ENCODE measurements at regions not wholly inside any gene's neighbourhood (a gene's known extent, or its start where the extent isn't known, plus 50 kb on each side); places are given as distances from the start of the nearest gene placed in this dataset.
A peak's percentile ranks its signal among the peaks of the same experiment; 100 is the strongest.

GRCh38 chr10:52883996-52884871, 111.7 kb upstream of the MBL2 start:
- peak; percentile 53 to 77 (median 71) for DNase-seq

- DNase-seq = peak in 2 of 3 donors; percentile 24 to 59
These were observed 106.7 kb upstream of the MBL2 start for GRCh38 chr10:52879091-52879807.

GRCh38 chr10:52877451-52877850, 104.9 kb upstream of the MBL2 start:
- no peak for DNase-seq

- no peak for DNase-seq
These were observed 102.8 kb upstream of the MBL2 start for GRCh38 chr10:52875336-52875735.

- DNase-seq = no peak
These were observed 102.0 kb upstream of the MBL2 start for GRCh38 chr10:52874581-52874980.

GRCh38 chr10:52871191-52871843, 98.7 kb upstream of the MBL2 start:
- no peak for DNase-seq

- no peak for DNase-seq
These were observed 98.0 kb upstream of the MBL2 start for GRCh38 chr10:52870562-52870961.

- DNase-seq = no peak
These were observed 97.3 kb upstream of the MBL2 start for GRCh38 chr10:52869864-52870263.

GRCh38 chr10:52865213-52865612, 92.6 kb upstream of the MBL2 start:
- no peak for DNase-seq

GRCh38 chr10:52864201-52865106, 91.9 kb upstream of the MBL2 start:
- DNase-seq = peak in 2 of 3 donors; percentile 60 to 87

GRCh38 chr10:52858722-52859121, 86.1 kb upstream of the MBL2 start:
- no peak for DNase-seq

- no peak for DNase-seq
These were observed 83.2 kb upstream of the MBL2 start for GRCh38 chr10:52855546-52856325.

GRCh38 chr10:52853704-52854103, 81.1 kb upstream of the MBL2 start:
- DNase-seq = no peak

GRCh38 chr10:52836816-52837215, 64.2 kb upstream of the MBL2 start:
- DNase-seq = no peak
